GM12873 (cell line): ENCODE measurements at regions not wholly inside any gene's neighbourhood (a gene's known extent, or its start where the extent isn't known, plus 50 kb on each side); places are given as distances from the start of the nearest gene placed in this dataset.

Experiments
- TF ChIP-seq, protein P1 (sequence below): IDR thresholded peaks from 2 replicates; pipeline ENCODE4 v1.5.1; 2012; ENCODE audit warnings: low read depth, mild to moderate bottlenecking, moderate library complexity, low read length, control low read depth; ENCODE audit not compliant: insufficient read depth; ENCODE audit errors: missing control alignments

DNA sequence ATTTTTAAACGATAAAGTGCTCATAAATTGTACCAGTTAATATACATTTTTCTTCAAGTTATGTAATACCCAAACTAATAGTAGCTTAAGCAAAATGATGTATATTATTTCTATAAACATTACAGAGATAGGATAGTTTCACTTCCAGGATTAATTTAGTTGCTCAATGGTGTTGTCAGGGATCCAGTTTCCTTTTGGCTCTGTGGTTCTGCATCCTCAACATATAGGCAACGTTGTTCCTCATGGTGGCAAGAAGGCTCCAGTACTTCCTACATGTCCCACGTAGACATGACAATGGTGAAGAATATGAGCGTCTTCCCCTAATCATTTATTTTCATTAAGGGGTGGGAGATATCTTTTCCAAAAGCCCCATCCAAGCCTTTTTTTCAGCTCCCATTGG is 60.7 kb upstream of the DCD start:
- TF ChIP-seq, protein P1, sequence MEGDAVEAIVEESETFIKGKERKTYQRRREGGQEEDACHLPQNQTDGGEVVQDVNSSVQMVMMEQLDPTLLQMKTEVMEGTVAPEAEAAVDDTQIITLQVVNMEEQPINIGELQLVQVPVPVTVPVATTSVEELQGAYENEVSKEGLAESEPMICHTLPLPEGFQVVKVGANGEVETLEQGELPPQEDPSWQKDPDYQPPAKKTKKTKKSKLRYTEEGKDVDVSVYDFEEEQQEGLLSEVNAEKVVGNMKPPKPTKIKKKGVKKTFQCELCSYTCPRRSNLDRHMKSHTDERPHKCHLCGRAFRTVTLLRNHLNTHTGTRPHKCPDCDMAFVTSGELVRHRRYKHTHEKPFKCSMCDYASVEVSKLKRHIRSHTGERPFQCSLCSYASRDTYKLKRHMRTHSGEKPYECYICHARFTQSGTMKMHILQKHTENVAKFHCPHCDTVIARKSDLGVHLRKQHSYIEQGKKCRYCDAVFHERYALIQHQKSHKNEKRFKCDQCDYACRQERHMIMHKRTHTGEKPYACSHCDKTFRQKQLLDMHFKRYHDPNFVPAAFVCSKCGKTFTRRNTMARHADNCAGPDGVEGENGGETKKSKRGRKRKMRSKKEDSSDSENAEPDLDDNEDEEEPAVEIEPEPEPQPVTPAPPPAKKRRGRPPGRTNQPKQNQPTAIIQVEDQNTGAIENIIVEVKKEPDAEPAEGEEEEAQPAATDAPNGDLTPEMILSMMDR: no peak

DNA sequence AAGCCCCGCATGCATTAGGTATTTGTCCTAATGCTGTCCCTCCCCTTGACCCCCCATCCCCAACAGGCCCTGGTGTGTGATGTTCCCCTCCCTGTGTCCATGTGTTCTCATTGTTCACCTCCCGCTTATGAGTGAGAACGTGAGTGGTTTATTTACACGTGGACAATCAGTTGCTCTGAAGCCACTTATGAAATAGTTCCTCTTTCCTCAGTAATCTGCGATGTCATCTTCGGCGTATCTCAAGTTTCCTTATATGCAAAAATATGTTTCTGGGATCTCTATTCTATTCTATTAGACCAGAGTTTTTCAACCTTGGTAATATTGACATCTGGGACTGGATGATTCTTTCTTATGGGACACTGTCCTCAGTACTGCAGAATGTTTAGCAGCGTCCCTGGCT is 56.0 kb upstream of the DCD start:
- TF ChIP-seq, protein P1: no peak

DNA sequence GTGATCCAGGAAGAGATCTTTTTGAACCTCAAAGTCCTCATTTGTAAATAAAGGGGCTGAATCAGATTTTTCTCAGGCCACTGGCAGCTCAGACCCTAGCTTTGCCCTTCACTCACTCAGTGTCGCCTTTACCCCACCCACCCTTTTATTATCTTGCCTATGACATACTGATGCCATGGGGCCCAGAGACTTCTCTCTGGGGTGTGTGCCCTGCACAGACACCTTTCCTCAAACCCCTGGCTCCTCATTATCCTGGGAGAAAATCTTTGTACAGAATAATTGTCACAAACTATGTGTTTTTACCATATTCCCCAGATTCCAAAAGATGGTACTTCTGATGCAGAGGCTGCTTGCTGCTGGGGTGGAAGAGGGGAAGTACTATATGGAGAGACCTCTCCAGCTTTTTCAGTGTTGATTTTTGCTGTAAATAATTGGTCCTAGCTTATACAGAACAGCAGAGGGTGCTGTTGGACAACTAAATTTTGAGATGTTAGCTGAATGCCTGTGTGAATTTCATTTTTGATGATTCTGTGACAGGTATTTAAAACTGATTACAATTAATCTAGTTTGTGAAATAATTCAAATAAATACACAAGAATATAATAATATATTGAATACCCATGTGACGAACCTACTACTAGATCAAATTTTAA is 53.9 kb upstream of the DCD start:
- TF ChIP-seq, protein P1: peak; percentile 53

DNA sequence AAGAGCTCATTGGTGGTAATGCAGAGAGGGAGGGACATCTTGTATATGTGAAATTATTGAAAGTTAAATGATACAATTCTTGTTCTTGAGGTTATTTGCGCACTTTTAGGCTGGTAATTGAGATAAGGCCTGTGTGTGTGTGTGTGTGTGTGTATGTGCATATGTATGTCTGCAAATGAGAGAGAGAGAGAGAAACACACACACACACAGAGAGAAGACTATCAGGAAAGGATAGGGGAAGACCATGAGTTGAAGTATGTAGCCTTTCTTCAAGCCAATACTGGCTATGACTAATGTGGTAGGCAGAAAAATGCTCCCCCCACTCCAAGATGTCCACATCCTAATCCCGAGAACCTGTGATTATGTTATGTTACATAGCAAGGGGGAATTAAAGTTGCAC is 52.7 kb upstream of the DCD start:
- TF ChIP-seq, protein P1: no peak

DNA sequence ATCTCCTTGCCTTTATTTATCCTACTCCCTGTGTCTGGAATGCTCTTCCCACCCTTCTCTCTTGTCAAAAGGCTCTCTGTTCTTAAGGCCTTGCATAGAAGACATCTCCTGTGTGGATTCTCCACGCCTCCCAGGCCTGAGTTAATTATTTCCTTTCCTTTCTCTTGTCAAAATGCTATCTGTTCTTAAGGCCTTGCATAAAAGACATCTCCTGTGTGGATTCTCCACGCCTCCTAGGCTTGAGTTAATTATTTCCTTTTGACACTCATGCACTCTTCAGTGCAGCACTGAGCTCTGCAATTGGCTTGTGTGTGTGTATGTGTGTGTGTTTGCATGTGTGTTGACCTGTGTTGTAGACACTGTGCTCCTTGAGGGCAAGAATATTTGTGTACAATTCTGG is 52.1 kb upstream of the DCD start:
- TF ChIP-seq, protein P1: no peak
